ENCODE measurements at regions not wholly inside any gene's neighbourhood (a gene's known extent, or its start where the extent isn't known, plus 50 kb on each side); places are given as distances from the start of the nearest gene placed in this dataset.

GRCh38 chr11:42315267-42315666, 855.8 kb upstream of the LRRC4C start:
- no peak for DNase-seq
- H3K27ac Mint-ChIP-seq: no peak overlapping the region
- Histone ChIP-seq H3K27me3 (ENCODE audit: control insufficient read depth, insufficient read depth, low read length, poor library complexity, severe bottlenecking) (no peaks in the 10 kb centered on the region), H3K4me3 (ENCODE audit: low read length) (no peak overlapping the region), H3K4me1 (ENCODE audit: control insufficient read depth, insufficient read depth, low read length) (no peaks in the 10 kb centered on the region), H3K9ac (ENCODE audit: extremely low read depth, low read length, poor library complexity, severe bottlenecking) (no peak overlapping the region), H3K36me3 (ENCODE audit: control insufficient read depth, insufficient read depth, low read length) (no peaks in the 10 kb centered on the region), H3K9me3 (ENCODE audit: control insufficient read depth, low read length) (no peaks in the 10 kb centered on the region), H3K27ac (ENCODE audit: low read depth, low read length) (no peak overlapping the region)
- no peaks in the 10 kb centered on the region for H3K27me3 Mint-ChIP-seq (ENCODE audit: insufficient read depth)
- 87 to 92% methylated on average over 1 of the region's 1 CpG for WGBS, 2 experiments (ENCODE audit: insufficient coverage in 1 of 2, insufficient read length in 1 of 2)
- no peaks in the 10 kb centered on the region for H3K9me3 Mint-ChIP-seq
- H3K36me3 Mint-ChIP-seq (ENCODE audit: low read depth): no peaks in the 10 kb centered on the region
- TF ChIP-seq CTCF (conservative IDR thresholded peaks at IDR 0.05): no peak
- no peaks in the 10 kb centered on the region for H3K4me1 Mint-ChIP-seq
- no peak overlapping the region for H3K4me3 Mint-ChIP-seq

- Histone ChIP-seq H3K27me3 (ENCODE audit: control insufficient read depth, insufficient read depth, low read length, poor library complexity, severe bottlenecking) (no peaks in the 10 kb centered on the region), H3K27ac (ENCODE audit: low read depth, low read length) (no peak overlapping the region), H3K4me1 (ENCODE audit: control insufficient read depth, insufficient read depth, low read length) (no peaks in the 10 kb centered on the region), H3K9ac (ENCODE audit: extremely low read depth, low read length, poor library complexity, severe bottlenecking) (no peak overlapping the region), H3K9me3 (ENCODE audit: control insufficient read depth, low read length) (no peaks in the 10 kb centered on the region), H3K4me3 (ENCODE audit: low read length) (no peak overlapping the region), H3K36me3 (ENCODE audit: control insufficient read depth, insufficient read depth, low read length) (no peaks in the 10 kb centered on the region)
- no peak for TF ChIP-seq CTCF (conservative IDR thresholded peaks at IDR 0.05)
- no peak for DNase-seq
- WGBS, 2 experiments (ENCODE audit: insufficient coverage in 1 of 2, insufficient read length in 1 of 2): 78 to 97% methylated on average over 1 of the region's 1 CpG
- no peaks in the 10 kb centered on the region for H3K9me3 Mint-ChIP-seq
- H3K4me1 Mint-ChIP-seq: no peaks in the 10 kb centered on the region
- no peak overlapping the region for H3K4me3 Mint-ChIP-seq
- no peaks in the 10 kb centered on the region for H3K27me3 Mint-ChIP-seq (ENCODE audit: insufficient read depth)
- H3K27ac Mint-ChIP-seq: no peak overlapping the region
- no peaks in the 10 kb centered on the region for H3K36me3 Mint-ChIP-seq (ENCODE audit: low read depth)
Observed at GRCh38 chr11:42315846-42316245, 856.4 kb upstream of the LRRC4C start.

- TF ChIP-seq CTCF (conservative IDR thresholded peaks at IDR 0.05): no peak
Observed at GRCh38 chr11:42319921-42320320, 860.5 kb upstream of the LRRC4C start.

More at GRCh38 chr11:42319921-42320320, 860.5 kb upstream of the LRRC4C start:
- Mint-ChIP-seq H3K4me3 (no peak overlapping the region), H3K4me1 (no peaks in the 10 kb centered on the region), H3K27ac (no peak overlapping the region), H3K36me3 (ENCODE audit: low read depth) (no peaks in the 10 kb centered on the region), H3K27me3 (ENCODE audit: insufficient read depth) (no peaks in the 10 kb centered on the region), H3K9me3 (no peaks in the 10 kb centered on the region)
- H3K27ac ChIP-seq (ENCODE audit: low read depth, low read length): no peak overlapping the region
- H3K27me3 ChIP-seq (ENCODE audit: control insufficient read depth, insufficient read depth, low read length, poor library complexity, severe bottlenecking): no peaks in the 10 kb centered on the region
- no peaks in the 10 kb centered on the region for H3K9me3 ChIP-seq (ENCODE audit: control insufficient read depth, low read length)
- no peak overlapping the region for H3K9ac ChIP-seq (ENCODE audit: extremely low read depth, low read length, poor library complexity, severe bottlenecking)
- H3K36me3 ChIP-seq (ENCODE audit: control insufficient read depth, insufficient read depth, low read length): no peaks in the 10 kb centered on the region
- no peak for DNase-seq
- H3K4me3 ChIP-seq (ENCODE audit: low read length): no peak overlapping the region
- no peaks in the 10 kb centered on the region for H3K4me1 ChIP-seq (ENCODE audit: control insufficient read depth, insufficient read depth, low read length)
